GM21529 (cell line): ENCODE measurements at regions not wholly inside any gene's neighbourhood (a gene's known extent, or its start where the extent isn't known, plus 50 kb on each side); places are given as distances from the start of the nearest gene placed in this dataset.

Experiments used
- ATAC-seq: cut with Tn5 transposase; IDR thresholded peaks from one replicate; pipeline ENCODE4 v1.9.1; 2021; ENCODE audit not compliant: unreplicated experiment

GRCh38 chr10:4498711-4499251 lies 327.2 kb upstream of the AKR1E2 start:
- no peak for ATAC-seq

GRCh38 chr10:4494551-4494950 lies 331.5 kb upstream of the AKR1E2 start:
- no peak for ATAC-seq

- ATAC-seq: no peak
Measured at GRCh38 chr10:4492202-4492601, 333.8 kb upstream of the AKR1E2 start.

- no peak for ATAC-seq
Measured at GRCh38 chr10:4488904-4489303, 337.1 kb upstream of the AKR1E2 start.

GRCh38 chr10:4485636-4486035 lies 340.4 kb upstream of the AKR1E2 start:
- ATAC-seq: no peak

GRCh38 chr10:4483811-4484210 lies 342.2 kb upstream of the AKR1E2 start:
- ATAC-seq: no peak

GRCh38 chr10:4482659-4483058 lies 343.3 kb upstream of the AKR1E2 start:
- ATAC-seq: no peak

- no peak for ATAC-seq
Measured at GRCh38 chr10:4481192-4481591, 344.8 kb upstream of the AKR1E2 start.

GRCh38 chr10:4479342-4479741 lies 346.7 kb upstream of the AKR1E2 start:
- no peak for ATAC-seq

GRCh38 chr10:4477664-4478063 lies 348.3 kb upstream of the AKR1E2 start:
- ATAC-seq: no peak

- no peak for ATAC-seq
Measured at GRCh38 chr10:4475827-4476490, 350.0 kb upstream of the AKR1E2 start.

GRCh38 chr10:4474829-4475228 lies 351.2 kb upstream of the AKR1E2 start:
- no peak for ATAC-seq

- ATAC-seq: no peak
Measured at GRCh38 chr10:4473977-4474376, 352.0 kb upstream of the AKR1E2 start.

GRCh38 chr10:4472190-4472904 lies 353.7 kb upstream of the AKR1E2 start:
- ATAC-seq: no peak

GRCh38 chr10:4470231-4470835 lies 355.7 kb upstream of the AKR1E2 start:
- no peak for ATAC-seq

- ATAC-seq: no peak
Measured at GRCh38 chr10:4467481-4467880, 358.5 kb upstream of the AKR1E2 start.

- no peak for ATAC-seq
Measured at GRCh38 chr10:4460267-4460666, 365.7 kb upstream of the AKR1E2 start.

- ATAC-seq: no peak
Measured at GRCh38 chr10:4459531-4459930, 366.5 kb upstream of the AKR1E2 start.

GRCh38 chr10:4457597-4457996 lies 368.4 kb upstream of the AKR1E2 start:
- no peak for ATAC-seq

GRCh38 chr10:4456776-4457175 lies 369.2 kb upstream of the AKR1E2 start:
- ATAC-seq: no peak

- ATAC-seq: no peak
Measured at GRCh38 chr10:4456279-4456678, 369.7 kb upstream of the AKR1E2 start.

GRCh38 chr10:4453950-4454349 lies 372.1 kb upstream of the AKR1E2 start:
- ATAC-seq: no peak
